Sciatic nerve (tissue), 2 donors: ENCODE measurements at regions not wholly inside any gene's neighbourhood (a gene's known extent, or its start where the extent isn't known, plus 50 kb on each side); places are given as distances from the start of the nearest gene placed in this dataset.
"Not testable (repeated sequence)": the region's sequence is repeated elsewhere in the genome, so short reads cannot be mapped to it uniquely, and the experiment has no call there.

Experiments
- ATAC-seq: fragments of 200-7000 bp; cut with Tn5 transposase; one replicate; pipeline ENCODE4 v1.9.1; 2020; ENCODE audit warnings: mild to moderate bottlenecking, moderate library complexity
- DNase-seq: peaks from one replicate; pipeline ENCODE4 v3.0.0-alpha.2; 2020; ENCODE audit warnings: low spot score
- intact Hi-C: fragments of 100-400 bp; cut with DNase I; formaldehyde crosslinking; loops from one replicate; pipeline ENCODE4 v1.14.2; 2022
- donor health status: DM: no; HTN: no; CAD: no.
- donor health status: DM: no; HTN: no; CAD: no.

GRCh38 chr16:16550824-16551223 lies 171.9 kb downstream of the NPIPA7 start:
- ATAC-seq, intact Hi-C loops, DNase-seq: not testable (repeated sequence)

GRCh38 chr16:16552819-16553340 lies 173.9 kb downstream of the NPIPA7 start:
- ATAC-seq, intact Hi-C loops, DNase-seq: not testable (repeated sequence)

- ATAC-seq, intact Hi-C loops, DNase-seq: not testable (repeated sequence)
These were observed 180.3 kb downstream of the NPIPA7 start for GRCh38 chr16:16559179-16559740.

- intact Hi-C loops, DNase-seq, ATAC-seq: not testable (repeated sequence)
These were observed 182.6 kb downstream of the NPIPA7 start for GRCh38 chr16:16561532-16561931.

GRCh38 chr16:16563962-16564361 lies 185.0 kb downstream of the NPIPA7 start:
- DNase-seq, ATAC-seq, intact Hi-C loops: not testable (repeated sequence)

- ATAC-seq, intact Hi-C loops, DNase-seq: not testable (repeated sequence)
These were observed 186.4 kb downstream of the NPIPA7 start for GRCh38 chr16:16565326-16565725.

GRCh38 chr16:16570055-16570454 lies 191.1 kb downstream of the NPIPA7 start:
- intact Hi-C loops, DNase-seq, ATAC-seq: not testable (repeated sequence)

- intact Hi-C loops, ATAC-seq, DNase-seq: not testable (repeated sequence)
These were observed 191.9 kb downstream of the NPIPA7 start for GRCh38 chr16:16570874-16571273.

GRCh38 chr16:16572130-16572774 lies 193.3 kb downstream of the NPIPA7 start:
- intact Hi-C loops, DNase-seq, ATAC-seq: not testable (repeated sequence)

GRCh38 chr16:16577062-16577461 lies 198.1 kb downstream of the NPIPA7 start:
- ATAC-seq, intact Hi-C loops, DNase-seq: not testable (repeated sequence)

GRCh38 chr16:16578701-16579100 lies 199.8 kb downstream of the NPIPA7 start:
- intact Hi-C loops, result no loop called here
- DNase-seq (no peak), ATAC-seq (no peak)

GRCh38 chr16:16582916-16583315 lies 204.0 kb downstream of the NPIPA7 start:
- intact Hi-C loops, DNase-seq: not testable (repeated sequence)

GRCh38 chr16:16586073-16586651 lies 207.2 kb downstream of the NPIPA7 start:
- DNase-seq, intact Hi-C loops, ATAC-seq: not testable (repeated sequence)

More at GRCh38 chr16:16582916-16583315, 204.0 kb downstream of the NPIPA7 start:
- not testable (repeated sequence) for ATAC-seq

- ATAC-seq, DNase-seq, intact Hi-C loops: not testable (repeated sequence)
These were observed 208.0 kb downstream of the NPIPA7 start for GRCh38 chr16:16586969-16587368.

- DNase-seq, ATAC-seq, intact Hi-C loops: not testable (repeated sequence)
These were observed 209.5 kb downstream of the NPIPA7 start for GRCh38 chr16:16588436-16588835.

GRCh38 chr16:16590654-16591318 lies 211.8 kb downstream of the NPIPA7 start:
- ATAC-seq, intact Hi-C loops, DNase-seq: not testable (repeated sequence)

- ATAC-seq, result peak; percentile 77
- DNase-seq, intact Hi-C loops: not testable (repeated sequence)
These were observed 214.4 kb downstream of the NPIPA7 start for GRCh38 chr16:16593156-16593863.

- intact Hi-C loops, DNase-seq, ATAC-seq: not testable (repeated sequence)
These were observed 216.2 kb downstream of the NPIPA7 start for GRCh38 chr16:16595029-16595718.
